HepG2 (cell line): ENCODE measurements at regions not wholly inside any gene's neighbourhood (a gene's known extent, or its start where the extent isn't known, plus 50 kb on each side); places are given as distances from the start of the nearest gene placed in this dataset.

Experiments used
- KLF6 ChIP-seq: IDR thresholded peaks from 2 replicates; pipeline ENCODE4 v1.8.0; 2016; ENCODE audit warnings: missing biosample characterization, missing genetic modification reagents
- MEIS2 ChIP-seq: sonication (generic); formaldehyde crosslinking; IDR thresholded peaks from 2 replicates; pipeline ENCODE4 v1.9.0; 2021; ENCODE audit warnings: mild to moderate bottlenecking, missing genetic modification reagents
- NR1H2 ChIP-seq: sonication (generic); formaldehyde crosslinking; IDR thresholded peaks from 2 replicates; pipeline ENCODE4 v1.8.1; 2022; ENCODE audit warnings: low read depth, missing genetic modification reagents, borderline replicate concordance
- RAD21 ChIP-seq: fragments of 450-650 bp; formaldehyde crosslinking; IDR thresholded peaks from 2 replicates; pipeline ENCODE4 v1.5.0; 2020; ENCODE audit warnings: mild to moderate bottlenecking
- RORA ChIP-seq: sonication (generic); formaldehyde crosslinking; IDR thresholded peaks from 2 replicates; pipeline ENCODE4 v1.5.0; 2020; ENCODE audit warnings: mild to moderate bottlenecking, missing genetic modification reagents, moderate library complexity
- TAF1 ChIP-seq: sonication (generic); formaldehyde crosslinking; IDR thresholded peaks from 2 replicates; pipeline ENCODE4 v1.4.0; 2020; ENCODE audit warnings: missing genetic modification reagents
- ZFP37 ChIP-seq: sonication (generic); formaldehyde crosslinking; IDR thresholded peaks from 2 replicates; pipeline ENCODE4 v1.4.0; 2020; ENCODE audit warnings: missing genetic modification reagents, borderline replicate concordance
- TF ChIP-seq, protein P1 (sequence below): sonication (generic); formaldehyde crosslinking; IDR thresholded peaks from 2 replicates; pipeline ENCODE4 v1.4.0; 2020; ENCODE audit warnings: mild to moderate bottlenecking, missing genetic modification reagents
- TF ChIP-seq, protein P2 (sequence below): sonication (generic); formaldehyde crosslinking; conservative IDR thresholded peaks from 2 replicates; pipeline ENCODE4 v1.8.1; 2023; ENCODE audit warnings: missing genetic modification reagents

DNA sequence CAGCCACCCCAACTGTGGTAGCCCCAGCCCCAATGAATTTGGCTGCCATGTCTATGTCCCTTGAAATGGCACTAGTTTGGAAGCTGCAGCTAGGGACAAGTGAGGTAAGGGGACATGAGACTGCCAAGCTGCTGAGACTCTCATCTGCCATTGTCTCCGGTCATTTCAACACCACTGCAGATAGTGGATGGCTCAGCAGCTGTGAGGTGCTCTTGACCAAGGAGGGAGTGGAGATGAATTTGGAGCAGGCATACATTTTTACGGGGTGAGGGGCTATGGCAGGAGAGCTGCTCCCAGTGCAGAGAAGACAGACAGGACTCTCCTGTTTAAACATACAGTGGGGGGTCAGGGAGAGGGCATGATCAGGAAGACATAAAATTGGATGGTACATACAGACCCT lies 315.5 kb upstream of the CAMK1G start (continued):
- TF ChIP-seq ZFP37 (CRISPR knock-in tag) (no peak), KLF6 (CRISPR knock-in tag) (no peak), NR1H2 (CRISPR knock-in tag) (no peak), MEIS2 (CRISPR knock-in tag) (no peak), RORA (CRISPR knock-in tag) (no peak), TAF1 (no peak), RAD21 (CRISPR knock-in tag) (no peak)
- TF ChIP-seq, protein P1, sequence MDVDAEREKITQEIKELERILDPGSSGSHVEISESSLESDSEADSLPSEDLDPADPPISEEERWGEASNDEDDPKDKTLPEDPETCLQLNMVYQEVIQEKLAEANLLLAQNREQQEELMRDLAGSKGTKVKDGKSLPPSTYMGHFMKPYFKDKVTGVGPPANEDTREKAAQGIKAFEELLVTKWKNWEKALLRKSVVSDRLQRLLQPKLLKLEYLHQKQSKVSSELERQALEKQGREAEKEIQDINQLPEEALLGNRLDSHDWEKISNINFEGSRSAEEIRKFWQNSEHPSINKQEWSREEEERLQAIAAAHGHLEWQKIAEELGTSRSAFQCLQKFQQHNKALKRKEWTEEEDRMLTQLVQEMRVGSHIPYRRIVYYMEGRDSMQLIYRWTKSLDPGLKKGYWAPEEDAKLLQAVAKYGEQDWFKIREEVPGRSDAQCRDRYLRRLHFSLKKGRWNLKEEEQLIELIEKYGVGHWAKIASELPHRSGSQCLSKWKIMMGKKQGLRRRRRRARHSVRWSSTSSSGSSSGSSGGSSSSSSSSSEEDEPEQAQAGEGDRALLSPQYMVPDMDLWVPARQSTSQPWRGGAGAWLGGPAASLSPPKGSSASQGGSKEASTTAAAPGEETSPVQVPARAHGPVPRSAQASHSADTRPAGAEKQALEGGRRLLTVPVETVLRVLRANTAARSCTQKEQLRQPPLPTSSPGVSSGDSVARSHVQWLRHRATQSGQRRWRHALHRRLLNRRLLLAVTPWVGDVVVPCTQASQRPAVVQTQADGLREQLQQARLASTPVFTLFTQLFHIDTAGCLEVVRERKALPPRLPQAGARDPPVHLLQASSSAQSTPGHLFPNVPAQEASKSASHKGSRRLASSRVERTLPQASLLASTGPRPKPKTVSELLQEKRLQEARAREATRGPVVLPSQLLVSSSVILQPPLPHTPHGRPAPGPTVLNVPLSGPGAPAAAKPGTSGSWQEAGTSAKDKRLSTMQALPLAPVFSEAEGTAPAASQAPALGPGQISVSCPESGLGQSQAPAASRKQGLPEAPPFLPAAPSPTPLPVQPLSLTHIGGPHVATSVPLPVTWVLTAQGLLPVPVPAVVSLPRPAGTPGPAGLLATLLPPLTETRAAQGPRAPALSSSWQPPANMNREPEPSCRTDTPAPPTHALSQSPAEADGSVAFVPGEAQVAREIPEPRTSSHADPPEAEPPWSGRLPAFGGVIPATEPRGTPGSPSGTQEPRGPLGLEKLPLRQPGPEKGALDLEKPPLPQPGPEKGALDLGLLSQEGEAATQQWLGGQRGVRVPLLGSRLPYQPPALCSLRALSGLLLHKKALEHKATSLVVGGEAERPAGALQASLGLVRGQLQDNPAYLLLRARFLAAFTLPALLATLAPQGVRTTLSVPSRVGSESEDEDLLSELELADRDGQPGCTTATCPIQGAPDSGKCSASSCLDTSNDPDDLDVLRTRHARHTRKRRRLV (CRISPR knock-in tag) = no peak
- TF ChIP-seq, protein P2, sequence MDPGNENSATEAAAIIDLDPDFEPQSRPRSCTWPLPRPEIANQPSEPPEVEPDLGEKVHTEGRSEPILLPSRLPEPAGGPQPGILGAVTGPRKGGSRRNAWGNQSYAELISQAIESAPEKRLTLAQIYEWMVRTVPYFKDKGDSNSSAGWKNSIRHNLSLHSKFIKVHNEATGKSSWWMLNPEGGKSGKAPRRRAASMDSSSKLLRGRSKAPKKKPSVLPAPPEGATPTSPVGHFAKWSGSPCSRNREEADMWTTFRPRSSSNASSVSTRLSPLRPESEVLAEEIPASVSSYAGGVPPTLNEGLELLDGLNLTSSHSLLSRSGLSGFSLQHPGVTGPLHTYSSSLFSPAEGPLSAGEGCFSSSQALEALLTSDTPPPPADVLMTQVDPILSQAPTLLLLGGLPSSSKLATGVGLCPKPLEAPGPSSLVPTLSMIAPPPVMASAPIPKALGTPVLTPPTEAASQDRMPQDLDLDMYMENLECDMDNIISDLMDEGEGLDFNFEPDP (CRISPR knock-in tag) = no peak
